ENCODE measurements at regions not wholly inside any gene's neighbourhood (a gene's known extent, or its start where the extent isn't known, plus 50 kb on each side); places are given as distances from the start of the nearest gene placed in this dataset.

DNA sequence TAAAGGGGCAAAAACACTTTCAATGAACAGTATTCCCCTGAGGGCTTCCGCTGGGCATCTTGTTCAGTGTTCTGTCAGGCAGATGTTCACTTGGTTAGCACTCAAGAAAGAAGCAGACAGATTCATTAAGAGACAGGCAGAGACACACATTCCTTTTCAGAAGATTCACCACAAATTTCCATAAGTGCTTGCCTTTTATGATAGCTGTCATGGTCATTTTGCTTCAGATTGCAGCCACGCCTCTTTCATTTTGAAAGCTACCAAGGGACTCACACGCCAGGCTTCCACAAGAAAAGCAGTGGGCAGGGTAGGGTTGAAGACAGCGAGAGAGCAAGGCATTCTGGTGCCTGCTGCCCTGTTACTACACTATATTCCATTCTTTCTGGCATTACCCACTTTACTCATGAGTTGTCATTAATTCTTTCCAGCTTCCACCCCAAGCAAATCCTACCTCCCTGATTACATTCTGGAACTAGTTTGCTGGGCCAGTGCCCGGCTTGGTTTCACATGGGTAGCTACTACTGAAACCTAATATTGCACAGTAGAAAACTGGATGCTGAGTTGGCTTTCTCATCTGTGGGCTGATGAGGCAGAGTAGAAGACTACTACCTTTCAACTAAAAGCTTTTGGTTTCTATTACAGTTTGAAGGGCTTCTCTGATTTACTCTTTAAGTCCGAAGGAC lies 91.2 kb upstream of the COL24A1 start:
- WGBS, 2 experiments (ENCODE audit: extremely low coverage in 1 of 2, insufficient coverage in 1 of 2, insufficient read length in 1 of 2, insufficient replicate concordance in 2 of 2, low coverage in 1 of 2, low lambda C conversion rate in 2 of 2, missing lambda C conversion rate in 1 of 2): 93% methylated on average over 6 of the region's 6 CpGs; no CpG with 5 or more reads in 1 of the 2 experiments
- CTCF ChIA-PET (ENCODE audit: partially characterized antibody): interaction anchor here (0.7 kb wide), 1 partner anchor 14 kb away, joined by 3 read pairs; no protein-coding TSS in a partner anchor
- H3K23ac ChIP-seq (ENCODE audit: insufficient read length): no peak overlapping the region

More for the DNA sequence above, 91.2 kb upstream of the COL24A1 start:
- no peak overlapping the region for H3K27ac ChIP-seq (ENCODE audit: low read depth, low read length)
- no peak overlapping the region for H2BK15ac ChIP-seq (ENCODE audit: low read length)
- no peak overlapping the region for H2BK120ac ChIP-seq (replicated peaks; ENCODE audit: low read depth, low read length)
- H3K56ac ChIP-seq (replicated peaks; ENCODE audit: insufficient read length, low read depth, low read length): no peak overlapping the region
- no peak for DNase-seq (ENCODE audit: low read depth in 1 of 2, low spot score in 2 of 2)
- no peak overlapping the region for H2BK20ac ChIP-seq (ENCODE audit: low read length)
- H3K79me2 ChIP-seq (ENCODE audit: control insufficient read depth in 1 of 2, insufficient read depth in 2 of 2, low read length in 2 of 2): no peaks in the 10 kb centered on the region
- no peak overlapping the region for H4K8ac ChIP-seq (ENCODE audit: extremely low read depth, insufficient read depth, low read length)
- H4K5ac ChIP-seq (ENCODE audit: insufficient read length, low read depth, low read length): no peak overlapping the region
- H3K4me2 ChIP-seq (ENCODE audit: insufficient read depth in 1 of 2, low read depth in 2 of 2, low read length in 2 of 2): no peak overlapping the region
- H3K36me3 ChIP-seq (ENCODE audit: control insufficient read depth in 2 of 4, insufficient read depth in 4 of 4, low read length in 3 of 4): no peaks in the 10 kb centered on the region
- H3K9ac ChIP-seq (replicated peaks in 1 of 4; ENCODE audit: extremely low read depth in 1 of 4, low read depth in 3 of 4, low read length in 3 of 4): no peak overlapping the region
- no peak overlapping the region for H3K18ac ChIP-seq (ENCODE audit: extremely low read depth, low read length)
- no peaks in the 10 kb centered on the region for H3K9me3 ChIP-seq (ENCODE audit: insufficient read depth in 2 of 2, low read depth in 1 of 2, low read length in 1 of 2)
- no peaks in the 10 kb centered on the region for H4K20me1 ChIP-seq (replicated peaks in 1 of 2; ENCODE audit: control insufficient read depth in 1 of 2, insufficient read depth in 2 of 2, low read length in 2 of 2)
- H3K4me3 ChIP-seq (ENCODE audit: extremely low read depth in 1 of 4, insufficient read depth in 2 of 4, low read depth in 3 of 4, low read length in 4 of 4): no peak overlapping the region
- H3K27me3 ChIP-seq (replicated peaks in 1 of 4; ENCODE audit: control insufficient read depth in 3 of 4, extremely low read depth in 1 of 4, insufficient read depth in 3 of 4, low read length in 3 of 4): no peaks in the 10 kb centered on the region
- H3K4me1 ChIP-seq (replicated peaks in 1 of 4; ENCODE audit: control insufficient read depth in 3 of 4, insufficient read depth in 4 of 4, low read length in 3 of 4): no peaks in the 10 kb centered on the region
- TF ChIP-seq SIRT6 (IDR thresholded peaks at IDR 0.05; ENCODE audit: low read length): no peak
- no peak for TF ChIP-seq CHD1 (IDR thresholded peaks at IDR 0.05; ENCODE audit: low read depth, low read length)
- TF ChIP-seq RXRA (IDR thresholded peaks at IDR 0.05; ENCODE audit: insufficient read depth, low read depth, low read length): no peak
- TF ChIP-seq POLR2AphosphoS5 (IDR thresholded peaks at IDR 0.05; ENCODE audit: low read depth, low read length): no peak
- no peak for TF ChIP-seq KDM4A (IDR thresholded peaks at IDR 0.05; ENCODE audit: low read depth, low read length, severe bottlenecking)
- TF ChIP-seq SP4 (IDR thresholded peaks at IDR 0.05; ENCODE audit: low read length): no peak
- POLR2A ChIA-PET (ENCODE audit: partially characterized antibody): no interaction called here
- H2AFZ ChIP-seq (ENCODE audit: low read length): no peak overlapping the region
- H4K91ac ChIP-seq (replicated peaks; ENCODE audit: insufficient read length, low read length): no peak overlapping the region
- H3K4ac ChIP-seq (replicated peaks; ENCODE audit: insufficient read length, low read depth, low read length): no peak overlapping the region
- FAIRE-seq: no peak
- H2BK5ac ChIP-seq (ENCODE audit: low read depth, low read length): no peak overlapping the region
- no peak overlapping the region for H2AK5ac ChIP-seq (ENCODE audit: low read depth, low read length)
- no peaks in the 10 kb centered on the region for H3K79me1 ChIP-seq (ENCODE audit: low read depth, low read length)
- no peaks in the 10 kb centered on the region for H3K23me2 ChIP-seq (ENCODE audit: low read depth, low read length)
- no peak overlapping the region for H2BK12ac ChIP-seq (ENCODE audit: low read depth, low read length)
- no peak overlapping the region for H3K14ac ChIP-seq (ENCODE audit: insufficient read length)

Measured in H1 (cell line).